SK-N-SH (cell line): ENCODE measurements at regions not wholly inside any gene's neighbourhood (a gene's known extent, or its start where the extent isn't known, plus 50 kb on each side); places are given as distances from the start of the nearest gene placed in this dataset.

Experiments
- CTCF ChIA-PET: fragments of 300-600, 350-600 bp; formaldehyde crosslinking; extraction: SDS; loops from one replicate; lab custom pipeline; 2021; lab: Yijun Ruan, JAX
- POLR2A ChIA-PET: fragments of 350-600 bp; sonication (Branson Sonifier 250); formaldehyde crosslinking; extraction: SDS; loops from one replicate; lab custom pipeline; 2020; ENCODE audit warnings: antibody characterized with exemption, inconsistent platforms; lab: Yijun Ruan, JAX
- DNase-seq: peaks from one replicate; pipeline ENCODE4 v3.0.0; 2012
- H2AFZ ChIP-seq: fragments of 200-600 bp; sonication (generic); 2 replicates; pipeline ENCODE4 v1.8.1; 2016; ENCODE audit warnings: antibody characterized with exemption, mild to moderate bottlenecking, low read depth
- H3F3A ChIP-seq: fragments of 200-600 bp; sonication (generic); replicated peaks from 2 replicates; pipeline ENCODE3; 2016; ENCODE audit warnings: antibody characterized with exemption, mild to moderate bottlenecking; ENCODE audit not compliant: insufficient read depth
- H3K27ac ChIP-seq, 2 experiments: fragments of 200-500 bp in 1 of 2; fragments of 200-600 bp in 1 of 2; sonication (Bioruptor generic) in 1 of 2; sonication (generic), shearing (Covaris generic) in 1 of 2; 2 replicates each; pipeline versions ENCODE4 v1.5.1 to v1.6.1; 2014 to 2016; ENCODE audit warnings: low read depth in 2 of 2, inconsistent platforms in 1 of 2, low read length in 1 of 2, mild to moderate bottlenecking in 1 of 2, mixed read lengths in 1 of 2
- H3K27me3 ChIP-seq: fragments of 200-600 bp; sonication (generic), shearing (Covaris generic); 2 replicates; pipeline ENCODE4 v1.6.1; 2016; ENCODE audit warnings: mixed run types; ENCODE audit not compliant: insufficient read depth
- H3K36me3 ChIP-seq, 2 experiments: fragments of 200-500 bp in 1 of 2; fragments of 200-600 bp in 1 of 2; sonication (Bioruptor generic) in 1 of 2; sonication (generic) in 1 of 2; replicated peaks in 1 of 2; 2 replicates each; pipeline versions ENCODE3 to v1.5.1; 2014 to 2016; ENCODE audit warnings: low read length in 1 of 2, mild to moderate bottlenecking in 1 of 2; ENCODE audit not compliant: insufficient read depth in 2 of 2, control insufficient read depth in 1 of 2
- H3K4me1 ChIP-seq, 2 experiments: fragments of 200-500 bp in 1 of 2; fragments of 200-600 bp in 1 of 2; sonication (Bioruptor generic) in 1 of 2; sonication (generic), shearing (Covaris generic) in 1 of 2; 2 replicates each; pipeline versions ENCODE4 v1.5.1 to v1.6.1; 2014 to 2016; ENCODE audit warnings: low read depth in 1 of 2, low read length in 1 of 2, mixed run types in 1 of 2; ENCODE audit not compliant: insufficient read depth in 2 of 2, control insufficient read depth in 1 of 2
- H3K4me2 ChIP-seq: fragments of 200-600 bp; sonication (generic), shearing (Covaris generic); 2 replicates; pipeline ENCODE4 v1.6.1; 2017; ENCODE audit warnings: mixed run types
- H3K4me3 ChIP-seq, 2 experiments: fragments of 200-500 bp in 1 of 2; fragments of 200-600 bp in 1 of 2; sonication (Bioruptor generic) in 1 of 2; sonication (generic), shearing (Covaris generic) in 1 of 2; 2 replicates each; pipeline versions ENCODE4 v1.5.1 to v1.8.1; 2014 to 2016; ENCODE audit warnings: low read depth in 2 of 2, inconsistent platforms in 1 of 2, low read length in 1 of 2, mild to moderate bottlenecking in 1 of 2, mixed read lengths in 1 of 2, moderate library complexity in 1 of 2
- H3K79me2 ChIP-seq: fragments of 200-600 bp; sonication (generic); 2 replicates; pipeline ENCODE4 v1.8.1; 2017; ENCODE audit warnings: mild to moderate bottlenecking; ENCODE audit not compliant: insufficient read depth
- H3K9ac ChIP-seq: fragments of 200-600 bp; sonication (generic); 2 replicates; pipeline ENCODE4 v1.6.1; 2017; ENCODE audit warnings: mixed run types
- H3K9me2 ChIP-seq: fragments of 200-600 bp; sonication (generic); 2 replicates; pipeline ENCODE4 v1.6.1; 2017; ENCODE audit warnings: mixed run types
- H3K9me3 ChIP-seq: fragments of 200-600 bp; sonication (generic); 2 replicates; pipeline ENCODE4 v1.6.1; 2017; ENCODE audit warnings: mixed run types, mild to moderate bottlenecking, moderate library complexity
- H4K20me1 ChIP-seq: fragments of 200-600 bp; sonication (generic); 2 replicates; pipeline ENCODE4 v1.6.1; 2017; ENCODE audit warnings: mild to moderate bottlenecking, mixed run types; ENCODE audit not compliant: insufficient read depth
- CHD2 ChIP-seq: fragments of 150-350 bp; IDR thresholded peaks from 2 replicates; pipeline ENCODE4 v1.6.1; 2018; ENCODE audit warnings: low read length; ENCODE audit not compliant: partially characterized antibody
- ELF1 ChIP-seq: IDR thresholded peaks from 2 replicates; pipeline ENCODE4 v1.4.0; 2012
- EP300 ChIP-seq, 2 experiments: IDR thresholded peaks; 2 replicates each; pipeline versions ENCODE4 v1.4.0 to v1.6.1; 2012; ENCODE audit warnings: borderline replicate concordance in 1 of 2, low read depth in 1 of 2, low read length in 1 of 2
- EZH2phosphoT487 ChIP-seq: fragments of 200-600 bp; sonication (generic); IDR thresholded peaks from 2 replicates; pipeline ENCODE4 v1.6.1; 2017; ENCODE audit warnings: low read depth, mixed run types, mild to moderate bottlenecking, antibody characterized with exemption, moderate library complexity, borderline replicate concordance
- FOSL2 ChIP-seq: IDR thresholded peaks from 2 replicates; pipeline ENCODE4 v1.4.0; 2012; ENCODE audit warnings: low read depth, mild to moderate bottlenecking, moderate library complexity, borderline replicate concordance
- FOXM1 ChIP-seq: IDR thresholded peaks from 2 replicates; pipeline ENCODE4 v1.4.0; 2012; ENCODE audit warnings: low read depth, mild to moderate bottlenecking
- JUND ChIP-seq: IDR thresholded peaks from 2 replicates; pipeline ENCODE4 v1.4.0; 2012
- MAX ChIP-seq: IDR thresholded peaks from 2 replicates; pipeline ENCODE4 v1.4.0; 2012; ENCODE audit warnings: low read depth
- NFIC ChIP-seq: IDR thresholded peaks from 2 replicates; pipeline ENCODE4 v1.4.0; 2012; ENCODE audit warnings: borderline replicate concordance
- PBX3 ChIP-seq: IDR thresholded peaks from 2 replicates; pipeline ENCODE4; 2012
- POLR2AphosphoS5 ChIP-seq: IDR thresholded peaks from 2 replicates; pipeline ENCODE4 v1.6.1; 2012; ENCODE audit warnings: low read depth, low read length
- RAD21 ChIP-seq: IDR thresholded peaks from 2 replicates; pipeline ENCODE4 v1.6.1; 2012; ENCODE audit warnings: mild to moderate bottlenecking, low read length
- RCOR1 ChIP-seq: fragments of 150-350 bp; IDR thresholded peaks from 2 replicates; pipeline ENCODE4 v1.6.1; 2017; ENCODE audit warnings: antibody characterized with exemption, low read length
- SIN3A ChIP-seq: IDR thresholded peaks from 2 replicates; pipeline ENCODE4 v1.6.1; 2012; ENCODE audit warnings: low read depth, mild to moderate bottlenecking, low read length, moderate library complexity, borderline replicate concordance
- TCF12 ChIP-seq: IDR thresholded peaks from 2 replicates; pipeline ENCODE4 v1.4.0; 2012
- USF2 ChIP-seq: fragments of 150-350 bp; IDR thresholded peaks from 2 replicates; pipeline ENCODE4 v1.6.1; 2017; ENCODE audit warnings: antibody characterized with exemption, low read length, low read depth, borderline replicate concordance
- YY1 ChIP-seq: IDR thresholded peaks from 2 replicates; pipeline ENCODE4 v1.4.0; 2012; ENCODE audit warnings: low read depth, mild to moderate bottlenecking
- WGBS: methylation state at CpG from one replicate; pipeline ENCODE4 v1.1.6; 2017; ENCODE audit warnings: low lambda C conversion rate; 5-methylcytosine and 5-hydroxymethylcytosine counted together
- TF ChIP-seq, protein P1 (sequence below): IDR thresholded peaks from 2 replicates; pipeline ENCODE4 v1.4.0; 2012; ENCODE audit warnings: low read depth, borderline replicate concordance

DNA sequence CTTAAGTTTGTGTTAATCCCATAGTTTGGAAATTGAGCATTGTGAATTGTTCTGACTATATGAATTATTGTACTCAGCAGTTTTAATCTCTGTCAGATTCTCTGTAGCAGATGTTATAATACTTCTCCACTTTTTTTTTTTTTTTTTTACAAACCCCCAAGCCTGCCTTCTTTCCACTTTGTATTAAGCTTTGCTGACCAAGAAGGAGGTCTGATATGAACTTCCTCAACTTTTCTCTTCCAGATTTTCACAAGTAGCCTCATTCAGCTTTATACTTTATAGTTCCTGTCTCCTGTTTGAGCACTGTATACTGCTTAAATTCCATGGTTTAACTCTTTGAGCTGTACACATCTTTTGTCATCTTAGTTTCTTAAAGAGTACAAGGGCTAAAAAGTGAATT lies 105.0 kb downstream of the HAUS1 start:
- Histone ChIP-seq H3K9me3 (no peaks in the 10 kb centered on the region), H2AFZ (no peak overlapping the region), H3K4me3 (no peak overlapping the region), H3K27ac (no peak overlapping the region), H3K79me2 (peaks cover 94% of the 10 kb centered on the region), H4K20me1 (peaks cover 51% of the 10 kb centered on the region), H3F3A (peaks cover 17% of the 10 kb centered on the region), H3K9ac (no peak overlapping the region), H3K9me2 (no peaks in the 10 kb centered on the region), H3K27me3 (no peaks in the 10 kb centered on the region), H3K4me1 (peaks cover 0 to 6% of the 10 kb centered on the region in 2 experiments; a peak in 1 of 4 replicates), H3K36me3 (no peaks in the 10 kb centered on the region), H3K4me2 (no peak overlapping the region)
- TF ChIP-seq YY1: no peak
- TF ChIP-seq, protein P1, sequence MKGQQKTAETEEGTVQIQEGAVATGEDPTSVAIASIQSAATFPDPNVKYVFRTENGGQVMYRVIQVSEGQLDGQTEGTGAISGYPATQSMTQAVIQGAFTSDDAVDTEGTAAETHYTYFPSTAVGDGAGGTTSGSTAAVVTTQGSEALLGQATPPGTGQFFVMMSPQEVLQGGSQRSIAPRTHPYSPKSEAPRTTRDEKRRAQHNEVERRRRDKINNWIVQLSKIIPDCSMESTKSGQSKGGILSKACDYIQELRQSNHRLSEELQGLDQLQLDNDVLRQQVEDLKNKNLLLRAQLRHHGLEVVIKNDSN: no peak
- no peak for TF ChIP-seq CHD2
- no peak for TF ChIP-seq RAD21
- TF ChIP-seq EZH2phosphoT487: no peak
- ChIA-PET POLR2A (no interaction called here), CTCF (interaction anchor here (1.8 kb wide), 1 partner anchor 449 kb away, joined by 4 read pairs; no protein-coding TSS in a partner anchor)
- DNase-seq: no peak

GRCh38 chr18:46211816-46212215 lies 107.6 kb downstream of the HAUS1 start:
- H3K27me3 ChIP-seq: no peaks in the 10 kb centered on the region
- peaks cover 0 to 10% of the 10 kb centered on the region in 2 experiments for H3K36me3 ChIP-seq
- H3K9ac ChIP-seq: no peak overlapping the region
- POLR2A ChIA-PET: no interaction called here
- peaks cover 0 to 11% of the 10 kb centered on the region in 2 experiments; a peak in 2 of 4 replicates for H3K4me1 ChIP-seq
- H3K27ac ChIP-seq: peak overlapping the region in 1 of 2 experiments; percentile 40; a peak in 1 of 4 replicates
- peaks cover 91% of the 10 kb centered on the region for H3K79me2 ChIP-seq
- WGBS: 5% methylated on average over 1 of the region's 1 CpG
- no peaks in the 10 kb centered on the region for H3K9me3 ChIP-seq
- H3K4me3 ChIP-seq: no peak overlapping the region
- peak overlapping the region; percentile 10; the same call in 1 of the 2 replicates for H3K4me2 ChIP-seq
- H3K9me2 ChIP-seq: no peaks in the 10 kb centered on the region
- no peak for TF ChIP-seq USF2
- peak; percentile 47; the same call in 1 of the 2 replicates for TF ChIP-seq PBX3
- no peak for TF ChIP-seq ELF1
- TF ChIP-seq SIN3A: no peak
- TF ChIP-seq FOSL2: peak; percentile 13; the same call in 1 of the 2 replicates
- TF ChIP-seq NFIC: no peak
- 0 out of 4 replicates have a peak, but pooled peaks of 1 of the 2 experiments have one; percentile 24 for TF ChIP-seq EP300 (IDR thresholded peaks at IDR 0.05; ENCODE audit: borderline replicate concordance in 1 of 2, low read depth in 1 of 2, low read length in 1 of 2)
- no peak for TF ChIP-seq POLR2AphosphoS5
- no peak for TF ChIP-seq MAX
- TF ChIP-seq RCOR1: no peak
- TF ChIP-seq FOXM1: no peak
- TF ChIP-seq TCF12: 0 out of 2 replicates have a peak, but pooled peaks have one; percentile 7
- TF ChIP-seq JUND: peak; percentile 48; the same call in 1 of the 2 replicates
- CTCF ChIA-PET: interaction anchor here (1.2 to 3.8 kb wide), 2 partner anchors 12 to 38 kb away, joined by 3 to 13 read pairs; a partner anchor contains a TSS
- H3F3A ChIP-seq: peaks cover 15% of the 10 kb centered on the region
- H4K20me1 ChIP-seq: peaks cover 47% of the 10 kb centered on the region
- H2AFZ ChIP-seq: no peak overlapping the region
- no peak for DNase-seq
